ENCODE measurements at regions not wholly inside any gene's neighbourhood (a gene's known extent, or its start where the extent isn't known, plus 50 kb on each side); places are given as distances from the start of the nearest gene placed in this dataset.

DNA sequence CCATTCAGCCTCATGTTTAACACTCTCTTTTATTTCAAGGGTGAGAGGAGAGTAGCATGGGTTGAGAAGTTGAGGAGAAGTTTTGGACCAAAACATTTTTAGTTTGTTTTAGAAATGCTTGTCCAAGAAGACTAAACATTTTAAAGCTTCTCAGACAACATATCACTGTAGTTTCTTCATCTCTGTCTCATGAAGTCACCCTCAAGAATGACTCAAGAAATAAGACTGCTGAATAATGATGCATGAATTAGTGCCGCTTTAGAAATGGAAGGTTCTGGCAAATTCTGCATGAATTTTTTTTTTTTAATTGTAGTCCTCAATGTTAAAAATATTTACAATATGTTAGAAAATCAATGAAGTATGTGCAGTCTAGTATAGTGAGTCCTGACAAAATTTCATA is 422.7 kb upstream of the ARGLU1 start:
- DNase-seq = no peak

DNA sequence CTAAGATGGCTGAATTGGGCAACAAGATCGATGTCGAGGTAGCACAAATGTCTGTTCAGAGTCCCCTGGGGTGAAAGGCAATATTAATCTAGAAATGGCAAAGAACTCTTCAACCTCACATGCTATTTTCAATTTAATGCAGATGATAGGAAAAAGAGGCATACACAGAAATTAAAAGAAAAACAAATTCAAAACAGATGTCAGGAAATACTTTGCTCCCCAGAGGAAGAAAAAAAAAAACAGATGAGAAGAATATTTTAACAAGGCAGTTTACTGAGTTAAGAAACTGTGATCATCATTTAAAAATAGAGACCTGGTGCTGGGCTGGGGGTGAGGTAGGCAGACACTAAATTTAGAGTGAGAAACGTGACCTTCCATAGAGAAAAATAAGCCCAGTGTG is 421.9 kb upstream of the ARGLU1 start:
- DNase-seq = no peak

DNA sequence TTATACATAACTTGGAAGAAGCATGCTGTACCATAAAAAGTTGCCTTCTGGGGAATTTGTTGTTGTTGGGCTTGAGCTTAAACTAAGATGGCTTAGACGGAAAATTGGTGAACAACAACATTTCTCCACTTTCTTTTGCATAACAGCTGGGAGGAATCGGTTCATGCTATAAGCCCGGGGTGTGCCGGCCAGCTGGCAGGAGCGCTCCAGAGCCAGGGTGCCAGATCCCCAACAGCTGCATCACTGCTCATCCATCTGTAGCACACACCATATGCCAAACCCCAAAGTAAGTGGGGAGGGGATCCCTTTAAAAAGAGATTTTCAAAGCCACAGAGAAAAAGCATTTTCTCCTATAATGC is 419.5 kb upstream of the ARGLU1 start:
- no peak for DNase-seq

DNA sequence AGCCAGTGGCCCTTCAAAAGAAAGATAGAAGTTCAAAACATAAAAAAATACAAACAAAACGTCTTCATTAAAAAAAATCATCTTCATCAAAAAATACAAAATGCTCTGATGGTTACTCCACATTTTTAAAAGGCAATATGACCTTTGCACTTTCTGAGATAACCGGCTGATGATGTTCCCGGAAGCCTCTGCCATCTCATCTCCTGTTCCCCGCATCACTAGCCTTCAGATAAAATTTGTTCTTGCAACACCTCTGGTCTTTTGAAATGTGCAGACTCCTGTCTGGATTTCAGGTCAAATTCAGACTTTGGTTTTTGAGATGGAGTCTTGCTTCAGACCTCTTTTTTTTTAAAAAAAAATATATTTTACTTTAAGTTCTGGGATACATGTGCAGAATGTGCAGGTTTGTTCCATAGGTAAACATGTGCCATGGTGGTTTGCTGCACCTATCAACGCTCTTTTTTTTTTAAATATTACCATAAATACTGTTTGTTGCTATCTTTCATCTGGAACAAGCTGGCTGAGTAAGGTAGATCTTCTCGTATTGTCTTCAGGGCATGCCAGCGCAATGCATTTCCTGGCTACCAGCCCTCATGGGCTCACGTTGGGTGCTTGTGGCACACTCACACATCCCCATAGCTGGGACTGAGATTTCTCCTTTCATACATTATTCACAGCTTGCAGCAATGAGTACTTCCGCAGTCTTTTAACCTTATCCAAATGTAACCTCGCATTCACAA is 418.9 kb upstream of the ARGLU1 start:
- DNase-seq = no peak

DNA sequence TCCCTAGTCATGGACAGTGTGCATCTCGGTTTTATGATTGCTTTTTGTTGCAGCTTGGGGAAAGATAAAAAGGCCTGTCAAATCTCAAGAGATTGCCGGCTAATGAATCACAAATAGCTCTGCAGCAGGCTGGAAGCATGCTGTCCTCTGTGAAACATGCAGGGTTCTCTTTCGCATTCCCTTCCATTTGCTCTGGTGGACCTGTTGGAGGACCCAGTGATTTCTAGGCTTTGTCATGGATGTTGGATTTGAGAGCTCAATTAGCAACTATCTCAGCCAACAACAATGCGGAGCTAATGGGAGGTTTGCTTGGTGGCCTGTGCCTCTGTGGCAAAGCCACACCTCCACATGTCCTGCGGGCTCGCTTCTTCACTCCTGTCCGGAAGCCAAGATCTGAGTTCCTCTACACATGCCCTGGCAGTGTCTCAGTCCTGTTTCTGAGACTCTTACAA is 418.1 kb upstream of the ARGLU1 start:
- no peak for DNase-seq

DNA sequence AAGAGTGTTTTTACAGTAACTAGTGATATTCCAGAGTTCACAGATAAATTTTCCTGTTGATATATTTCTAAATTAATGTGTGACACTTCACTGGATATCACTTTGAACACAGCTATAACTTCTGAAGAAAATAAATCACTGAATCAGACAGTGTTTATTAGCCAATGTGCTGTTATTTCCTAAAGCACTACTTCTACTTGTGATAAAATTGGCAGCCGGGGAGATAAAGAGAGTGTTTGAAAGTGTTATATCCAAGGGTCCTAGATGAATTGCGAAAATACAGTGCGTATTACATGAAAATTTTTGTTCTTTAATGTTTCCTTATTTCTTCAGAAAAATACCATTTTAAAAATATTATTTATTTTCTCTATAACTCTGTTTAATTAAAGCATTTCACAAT is 417.5 kb upstream of the ARGLU1 start:
- DNase-seq = no peak

DNA sequence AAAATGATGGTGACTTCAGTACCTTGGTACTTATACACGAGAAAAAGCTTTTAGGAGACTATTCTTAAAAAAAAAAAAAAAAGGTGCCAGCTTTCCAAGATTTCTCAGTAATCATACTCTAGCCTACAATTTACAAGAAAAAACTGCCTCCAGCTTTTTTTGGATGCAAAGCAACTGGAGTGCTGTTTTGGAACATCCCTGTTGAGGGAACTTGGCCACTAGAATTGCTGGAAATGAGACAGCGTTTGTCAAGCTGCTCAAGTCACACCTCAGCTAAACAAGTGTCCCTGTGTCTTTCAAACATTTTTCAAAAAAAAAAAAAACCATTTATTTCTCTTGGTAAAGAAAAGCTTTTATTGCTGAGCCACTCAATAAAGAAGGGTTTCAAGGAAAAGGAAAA is 413.1 kb upstream of the ARGLU1 start:
- DNase-seq = no peak

DNA sequence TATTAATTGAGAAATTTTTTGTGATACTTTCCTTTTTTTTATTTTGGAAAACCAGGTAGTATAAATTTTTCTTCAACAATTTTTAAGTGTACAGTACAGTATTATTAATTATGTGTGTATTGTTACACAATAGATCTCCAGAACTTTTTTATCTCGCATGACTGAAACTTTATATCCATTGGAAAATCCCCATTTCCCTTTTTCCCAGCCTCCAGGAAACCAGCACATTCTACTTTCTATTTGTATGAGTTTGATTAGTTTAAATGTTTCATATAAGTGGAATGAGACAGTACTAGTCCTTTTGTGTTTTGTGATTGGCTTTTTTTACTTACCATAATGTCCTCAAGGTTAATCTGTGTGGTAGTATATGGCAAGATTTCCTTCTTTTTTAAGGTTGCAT is 399.5 kb upstream of the ARGLU1 start:
- no peak for DNase-seq

DNA sequence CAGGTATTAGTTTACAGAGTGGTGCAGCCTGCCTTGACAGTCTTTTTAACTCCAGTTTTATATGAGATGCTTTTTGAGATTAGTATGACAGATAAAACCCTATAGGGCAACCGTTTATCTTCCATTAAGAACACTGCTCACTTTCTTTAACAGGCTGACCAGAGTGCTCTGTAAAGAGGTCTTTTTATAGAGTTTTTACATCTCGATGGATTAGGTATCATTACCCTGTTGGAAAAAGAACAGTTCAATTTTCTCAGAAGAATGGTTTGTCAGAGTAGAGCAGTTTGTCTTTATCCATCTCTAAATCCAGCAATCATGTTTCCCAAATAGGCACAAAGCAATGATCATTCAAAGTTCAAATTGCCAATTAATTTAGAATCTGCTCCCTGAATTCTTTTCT is 395.2 kb upstream of the ARGLU1 start:
- DNase-seq = no peak

DNA sequence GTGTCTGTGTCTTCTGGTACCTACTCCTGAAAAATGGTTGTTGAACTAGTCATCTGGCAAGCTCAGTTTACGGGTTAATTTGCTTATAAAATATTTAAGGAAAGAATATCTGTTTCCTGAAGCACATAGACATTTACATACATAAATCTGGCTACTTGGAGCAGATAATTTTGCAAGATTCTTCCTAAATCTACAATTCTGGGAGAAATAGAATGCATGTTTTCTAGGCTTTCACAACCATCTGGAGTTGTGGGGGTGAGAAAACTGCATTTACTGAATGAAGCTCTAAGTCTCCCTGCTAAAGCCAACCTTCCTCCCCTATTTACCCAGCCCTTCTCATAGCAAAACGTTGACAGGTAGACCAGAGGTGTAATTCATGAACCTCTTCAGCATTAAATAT is 393.7 kb upstream of the ARGLU1 start:
- no peak for DNase-seq

DNA sequence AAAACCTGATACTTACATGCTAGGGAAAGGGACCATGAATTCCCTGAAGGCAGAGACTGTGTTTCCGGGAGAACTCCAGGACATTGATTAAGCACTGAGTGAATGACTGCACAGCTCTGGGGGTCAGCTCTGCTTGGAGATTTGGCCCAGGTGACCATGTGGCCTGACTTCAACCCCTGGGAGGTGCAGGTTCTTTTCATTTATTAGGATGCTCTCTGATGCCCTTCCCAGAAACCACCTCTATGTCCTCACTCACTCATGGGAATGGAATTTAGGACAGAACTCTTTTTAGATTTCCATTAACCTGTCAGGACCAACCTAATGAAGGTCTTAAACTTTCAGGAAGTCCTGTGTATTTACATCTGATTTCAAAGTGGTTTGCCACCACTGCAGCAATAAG is 393.3 kb upstream of the ARGLU1 start:
- DNase-seq = no peak

DNA sequence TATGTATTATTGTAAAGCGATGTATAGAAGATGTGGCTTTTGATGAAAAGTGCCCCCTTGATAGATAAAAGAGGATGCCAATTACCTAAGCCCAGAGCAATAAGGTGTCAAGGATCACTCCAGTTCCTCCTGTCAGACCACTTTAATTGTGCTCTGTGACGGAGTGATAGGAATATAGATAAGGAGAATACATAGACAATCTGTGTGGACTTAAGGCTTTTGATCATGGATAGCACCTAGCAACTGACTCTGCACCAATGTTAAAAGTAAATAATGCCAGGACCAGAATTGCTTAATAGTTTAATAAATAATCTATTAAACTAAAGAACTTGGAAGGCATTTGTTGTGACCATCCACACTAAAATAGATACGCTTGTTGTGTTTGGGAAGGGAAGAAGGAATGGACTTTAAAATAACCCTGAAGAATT is 390.7 kb upstream of the ARGLU1 start:
- no peak for DNase-seq

DNA sequence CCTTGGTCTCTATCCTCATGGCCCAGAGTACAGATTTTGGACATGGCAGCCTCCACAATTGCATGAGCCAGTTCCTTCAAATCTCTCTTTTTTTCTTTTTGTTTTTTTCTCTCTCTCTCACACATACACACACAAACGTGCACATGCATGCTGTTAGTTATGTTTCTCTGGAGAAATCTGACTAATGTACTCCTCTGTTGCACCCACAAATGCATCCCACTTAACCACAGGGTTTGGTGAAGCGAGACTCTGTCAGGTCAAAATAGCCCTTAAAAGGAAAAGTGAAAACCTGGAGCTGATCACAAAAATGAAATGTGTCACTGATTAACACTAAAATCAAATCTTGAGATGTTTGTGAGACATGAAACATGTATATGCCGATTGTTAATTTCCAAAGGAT is 374.6 kb upstream of the ARGLU1 start:
- no peak for DNase-seq

DNA sequence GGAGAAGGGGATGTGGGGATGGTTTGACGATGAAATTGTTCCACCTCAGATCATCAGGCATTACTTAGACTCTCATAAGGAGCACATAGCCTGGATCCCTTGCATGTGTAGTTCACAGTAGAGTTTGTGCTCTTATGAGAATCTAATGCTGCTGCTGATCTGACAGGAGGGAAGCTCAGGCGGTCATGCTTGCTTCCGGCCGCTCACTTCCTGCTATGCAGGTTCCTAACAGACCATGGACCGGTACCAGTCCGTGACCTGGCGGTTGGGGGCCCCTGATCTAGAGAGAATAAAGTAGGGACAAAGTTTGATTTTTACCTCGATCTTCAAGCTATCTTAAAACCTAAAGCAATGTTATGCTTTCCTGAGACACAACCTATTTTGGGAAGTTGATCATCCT is 373.8 kb upstream of the ARGLU1 start:
- no peak for DNase-seq

DNA sequence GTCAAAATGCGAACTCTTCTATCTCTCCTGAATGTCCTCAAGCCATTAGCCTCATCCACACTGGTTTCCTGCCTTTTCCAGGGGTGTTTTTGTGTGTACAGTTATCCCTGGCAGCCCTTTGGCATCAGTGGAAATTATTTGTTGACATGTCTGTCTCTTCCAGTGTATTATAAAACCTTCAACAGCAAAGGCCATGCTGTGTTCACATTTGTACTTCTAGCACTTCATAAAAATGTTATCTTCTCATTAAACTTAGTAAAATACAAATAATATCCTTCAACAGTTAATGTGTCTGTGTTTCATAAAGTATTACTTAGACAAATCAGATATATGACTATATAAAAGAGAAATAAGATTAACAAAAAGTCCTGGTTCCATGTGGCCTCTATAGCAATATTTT is 359.5 kb upstream of the ARGLU1 start:
- no peak for DNase-seq

DNA sequence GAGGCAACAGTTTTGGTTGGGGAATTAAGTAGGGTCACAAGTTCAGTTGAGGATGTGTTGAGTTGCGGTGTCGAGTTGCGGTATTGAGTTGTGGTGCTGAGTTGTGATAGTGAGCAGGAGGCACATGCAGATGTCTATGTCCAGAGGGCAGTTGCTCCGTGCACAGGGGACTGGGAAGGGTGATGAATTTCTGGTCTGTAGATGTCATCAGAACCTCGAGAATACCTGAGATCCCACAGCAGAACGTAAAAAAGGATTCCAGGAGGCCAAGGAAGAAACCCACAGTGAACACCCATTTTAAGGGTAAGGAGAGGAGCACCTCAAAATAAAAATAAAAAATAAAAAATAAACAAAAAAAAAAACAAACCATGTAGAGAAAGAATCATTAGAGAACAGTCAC is 354.4 kb upstream of the ARGLU1 start:
- DNase-seq = no peak

DNA sequence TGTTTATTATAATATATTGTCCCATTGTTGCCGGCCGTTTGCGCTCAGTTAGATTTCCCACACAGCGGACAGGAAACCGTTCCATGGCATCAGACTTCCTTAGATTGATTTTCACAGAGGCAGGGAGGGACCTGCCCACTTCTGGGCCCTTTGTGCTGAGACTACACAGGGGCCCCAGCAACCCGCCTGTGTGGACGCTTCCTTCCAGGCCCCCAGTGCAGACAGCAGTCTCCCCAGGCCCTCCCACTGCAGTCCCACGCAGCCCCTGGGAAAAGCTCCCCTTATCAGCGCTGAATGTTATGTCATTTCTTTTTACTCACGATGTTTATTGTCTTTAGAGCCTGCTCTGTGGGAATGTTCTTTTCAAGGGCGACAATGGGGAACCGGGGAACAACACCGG is 351.7 kb upstream of the ARGLU1 start:
- no peak for DNase-seq

DNA sequence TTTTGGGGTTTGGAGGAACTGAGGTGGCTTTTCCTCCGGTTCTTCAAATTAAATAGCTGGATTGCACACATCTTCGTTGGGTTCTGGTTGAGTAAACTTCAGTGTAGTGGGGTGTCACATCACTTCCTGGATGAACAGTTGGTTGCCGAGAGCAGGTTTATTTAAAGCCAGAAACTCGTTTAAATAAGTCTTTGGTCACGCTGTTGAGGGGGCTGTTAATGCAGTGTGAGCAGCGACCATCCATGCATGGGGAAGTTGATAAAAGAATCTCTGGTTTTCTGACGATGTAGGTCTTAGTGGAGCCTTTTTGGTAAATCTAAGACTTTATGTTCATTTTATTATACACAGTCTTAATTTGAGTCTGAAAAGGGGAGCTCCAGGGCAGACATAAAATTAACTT is 351.2 kb upstream of the ARGLU1 start:
- no peak for DNase-seq

DNA sequence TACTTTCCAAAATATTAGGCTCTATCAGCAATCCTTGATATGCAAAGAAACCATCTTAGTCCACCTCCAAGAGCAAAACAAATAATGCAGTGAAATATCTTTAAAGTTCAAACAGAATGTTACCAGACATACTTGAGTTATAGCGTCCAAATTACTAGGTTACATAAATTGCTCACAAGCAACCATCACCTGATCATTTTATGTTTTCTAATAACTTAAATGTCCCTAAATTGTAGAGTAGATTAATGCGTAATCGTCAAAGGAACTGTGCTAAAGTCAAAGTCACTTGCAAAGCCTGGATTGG is 350.6 kb upstream of the ARGLU1 start:
- no peak for DNase-seq

DNA sequence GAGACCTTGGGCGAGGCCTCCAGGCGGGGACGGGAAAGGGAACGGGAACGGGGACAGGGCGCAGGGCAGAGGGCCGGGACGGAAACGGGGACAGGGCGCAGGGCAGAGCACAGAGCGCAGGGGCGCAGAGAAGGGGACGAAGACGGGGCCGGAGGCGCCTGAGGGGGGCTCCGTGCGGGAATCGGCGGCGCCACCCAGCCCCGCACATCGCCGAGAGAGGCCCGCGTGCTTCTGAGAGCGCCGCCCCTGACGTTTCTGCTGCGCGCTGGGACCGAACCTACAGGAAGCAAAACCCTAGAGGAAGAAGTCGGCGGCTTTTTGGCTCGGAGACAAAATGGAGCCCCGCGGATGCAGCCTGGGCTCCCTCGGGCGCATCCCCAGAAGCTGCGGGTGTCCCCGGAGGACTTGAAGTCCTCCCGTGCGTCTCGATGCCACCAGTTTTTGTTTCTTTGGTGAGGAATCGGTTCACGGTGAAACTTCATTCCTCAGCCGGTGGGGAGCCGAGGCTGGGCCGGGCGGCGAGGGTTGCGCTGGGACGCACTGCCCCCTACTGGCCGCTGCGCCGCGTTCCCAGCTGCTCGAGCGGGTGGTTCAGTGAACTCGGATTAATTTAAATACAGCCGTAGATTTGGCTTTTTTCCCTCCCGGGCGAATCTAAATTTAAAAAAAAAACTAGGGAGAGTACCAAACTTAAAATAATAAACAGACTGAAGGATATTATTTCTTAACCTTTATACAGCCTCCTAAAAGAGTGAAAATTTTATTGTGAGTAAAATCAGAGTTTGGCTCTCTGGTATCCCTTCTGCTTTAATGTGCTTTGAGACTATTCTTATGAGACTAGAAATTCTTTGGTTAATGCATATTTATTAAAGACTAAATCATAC is 350.0 kb upstream of the ARGLU1 start:
- DNase-seq = peak in 54 of 56 donors; percentile 11 to 93 (median 76)

DNA sequence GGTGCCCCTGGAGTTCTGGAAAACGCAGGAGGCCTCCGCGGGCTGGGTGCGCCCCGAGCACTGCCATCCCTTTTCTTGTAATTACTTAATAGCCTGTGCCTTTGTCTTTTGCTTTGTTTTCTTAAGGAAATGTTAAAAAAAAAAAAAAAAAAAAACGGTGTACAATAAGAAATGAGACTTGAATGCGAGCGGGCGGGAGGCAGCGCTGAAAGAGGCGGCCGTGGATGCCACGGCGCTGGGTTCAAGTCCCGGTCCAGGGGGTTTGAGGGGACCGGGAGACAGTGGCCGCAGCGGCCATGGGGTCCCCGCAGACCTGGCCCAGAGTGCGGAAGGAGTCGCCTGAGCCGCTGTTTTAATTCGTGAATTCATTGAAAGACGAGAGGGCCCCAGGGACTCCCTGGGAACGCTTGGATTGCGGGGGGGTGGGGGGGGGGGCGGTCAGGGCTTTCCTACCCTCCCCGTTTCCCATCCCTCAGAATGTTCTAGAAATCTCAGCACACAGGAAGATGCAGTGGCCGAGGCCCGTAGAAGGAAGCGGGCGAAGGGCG is 349.2 kb upstream of the ARGLU1 start:
- peak in 7 of 56 donors; percentile 3 to 58 (median 37) for DNase-seq

DNA sequence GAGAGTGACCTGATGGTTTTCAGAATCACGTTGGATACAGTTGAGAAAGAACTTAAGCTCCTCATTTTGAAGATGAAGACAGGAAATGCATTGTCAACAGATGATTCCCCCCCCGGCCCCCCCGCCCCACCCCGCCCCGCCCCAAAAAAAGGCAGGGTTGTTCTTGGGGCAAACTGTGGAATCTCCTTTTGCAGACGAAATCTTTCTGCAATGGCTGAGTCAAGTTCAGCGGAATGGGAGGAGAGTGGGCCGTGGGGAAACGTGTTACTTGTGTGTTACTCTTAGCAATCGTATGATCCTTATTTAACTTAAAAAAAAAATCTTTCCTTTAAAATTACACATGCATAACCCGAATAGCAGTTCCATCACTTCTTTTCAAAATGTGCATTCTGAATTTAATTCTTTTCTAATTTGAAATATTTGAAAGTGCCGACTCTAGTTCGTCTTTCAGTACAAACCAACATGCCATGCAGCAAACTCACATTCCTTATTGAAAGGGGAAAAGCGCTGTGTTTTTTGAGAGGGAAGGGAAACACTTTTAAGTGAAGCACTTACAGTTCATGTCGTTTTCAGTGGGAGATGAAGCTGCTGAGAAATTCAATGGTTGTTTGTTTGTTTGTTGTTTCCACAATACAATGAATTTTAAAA is 348.5 kb upstream of the ARGLU1 start:
- DNase-seq = peak in 1 of 56 donors; percentile 1
